DOHH2 (cell line): ENCODE measurements at regions not wholly inside any gene's neighbourhood (a gene's known extent, or its start where the extent isn't known, plus 50 kb on each side); places are given as distances from the start of the nearest gene placed in this dataset.

ENCODE experiments used
- EZH2phosphoT487 ChIP-seq: fragments of 200-600 bp; sonication (generic); IDR thresholded peaks from 2 replicates; pipeline ENCODE4 v1.6.1; 2017; ENCODE audit warnings: borderline replicate concordance, mild to moderate bottlenecking, antibody characterized with exemption, low read length, moderate library complexity, mixed read lengths
- TF ChIP-seq, protein P1 (sequence below): fragments of 200-600 bp; sonication (generic); IDR thresholded peaks from one replicate; pipeline ENCODE4 v1.5.1; 2014; ENCODE audit warnings: antibody characterized with exemption, mild to moderate bottlenecking, low read depth, low read length; ENCODE audit not compliant: poor library complexity, severe bottlenecking

GRCh38 chr15:60072826-60073465 is 68.8 kb downstream of the FOXB1 start:
- no peak for TF ChIP-seq EZH2phosphoT487
- TF ChIP-seq, protein P1, sequence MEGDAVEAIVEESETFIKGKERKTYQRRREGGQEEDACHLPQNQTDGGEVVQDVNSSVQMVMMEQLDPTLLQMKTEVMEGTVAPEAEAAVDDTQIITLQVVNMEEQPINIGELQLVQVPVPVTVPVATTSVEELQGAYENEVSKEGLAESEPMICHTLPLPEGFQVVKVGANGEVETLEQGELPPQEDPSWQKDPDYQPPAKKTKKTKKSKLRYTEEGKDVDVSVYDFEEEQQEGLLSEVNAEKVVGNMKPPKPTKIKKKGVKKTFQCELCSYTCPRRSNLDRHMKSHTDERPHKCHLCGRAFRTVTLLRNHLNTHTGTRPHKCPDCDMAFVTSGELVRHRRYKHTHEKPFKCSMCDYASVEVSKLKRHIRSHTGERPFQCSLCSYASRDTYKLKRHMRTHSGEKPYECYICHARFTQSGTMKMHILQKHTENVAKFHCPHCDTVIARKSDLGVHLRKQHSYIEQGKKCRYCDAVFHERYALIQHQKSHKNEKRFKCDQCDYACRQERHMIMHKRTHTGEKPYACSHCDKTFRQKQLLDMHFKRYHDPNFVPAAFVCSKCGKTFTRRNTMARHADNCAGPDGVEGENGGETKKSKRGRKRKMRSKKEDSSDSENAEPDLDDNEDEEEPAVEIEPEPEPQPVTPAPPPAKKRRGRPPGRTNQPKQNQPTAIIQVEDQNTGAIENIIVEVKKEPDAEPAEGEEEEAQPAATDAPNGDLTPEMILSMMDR: no peak
